LoVo (cell line): ENCODE measurements at regions not wholly inside any gene's neighbourhood (a gene's known extent, or its start where the extent isn't known, plus 50 kb on each side); places are given as distances from the start of the nearest gene placed in this dataset.
"Not testable (repeated sequence)": the region's sequence is repeated elsewhere in the genome, so short reads cannot be mapped to it uniquely, and the experiment has no call there.

Experiments
- DNase-seq: peaks from one replicate; pipeline ENCODE4 v3.0.0-alpha.2; 2016; ENCODE audit warnings: low spot score

DNA sequence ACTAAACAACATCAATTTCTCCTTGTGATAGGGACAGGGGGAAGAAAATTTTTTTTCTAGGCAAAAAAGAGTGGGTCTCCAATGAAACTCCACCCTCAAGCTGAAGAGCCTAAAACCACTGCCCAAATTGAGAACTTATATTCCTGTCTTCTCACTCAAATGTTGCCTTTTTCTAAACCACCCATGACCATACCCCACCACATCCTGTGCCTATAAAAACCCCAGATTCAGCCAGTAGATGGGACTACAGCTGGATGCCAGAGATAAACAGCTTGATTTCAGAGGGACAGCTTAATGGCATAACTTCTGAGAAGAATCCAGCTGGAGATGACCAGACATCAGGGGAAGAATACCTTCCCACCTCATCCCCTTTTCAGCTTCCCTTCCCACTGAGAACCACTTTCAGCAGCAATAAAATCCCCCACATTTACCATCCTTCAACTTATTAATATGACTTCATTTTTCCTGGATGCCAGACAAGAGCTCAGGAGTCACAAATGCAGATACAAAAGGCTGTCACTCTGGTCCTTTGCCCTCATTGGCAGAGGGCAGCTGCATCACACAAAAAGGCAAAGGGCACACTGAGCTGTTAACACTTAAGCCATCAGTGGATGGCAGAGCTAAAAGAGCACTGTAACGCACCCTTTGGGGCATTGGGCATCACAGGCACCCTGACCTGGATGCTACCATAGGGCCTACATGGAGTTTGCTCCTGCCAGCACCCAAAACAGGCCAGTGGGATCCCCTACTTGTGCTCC is 972.5 kb upstream of the CTNND2 start:
- no peak for DNase-seq

DNA sequence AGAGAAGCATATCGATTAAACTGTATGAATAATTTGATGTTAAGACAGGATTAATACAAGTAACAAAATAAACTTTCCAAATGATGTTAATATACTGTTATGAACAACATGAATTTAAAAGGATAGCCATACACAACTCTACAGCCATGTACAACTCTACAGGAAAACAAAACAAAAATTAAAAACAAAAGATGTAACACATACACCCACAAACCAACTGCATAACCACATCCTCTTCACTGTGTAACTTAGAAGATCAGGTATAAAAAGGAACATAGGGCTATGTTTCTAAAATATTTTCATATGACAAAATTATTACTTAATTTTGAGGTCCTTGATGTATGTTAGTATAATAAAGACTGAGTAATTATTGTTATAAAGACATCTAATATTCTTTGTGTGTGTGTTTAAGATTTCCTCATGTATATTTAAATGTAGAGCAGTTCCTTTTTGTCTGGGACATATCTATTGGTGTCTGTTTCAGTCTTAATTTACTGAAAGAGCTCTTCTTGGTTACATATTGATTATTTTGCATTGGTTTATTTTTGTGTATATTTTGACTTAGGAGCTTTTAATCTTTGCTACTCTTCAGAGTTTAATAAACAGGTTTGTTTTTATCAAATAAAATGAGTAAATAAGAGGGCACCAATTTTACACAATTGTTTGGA is 966.8 kb upstream of the CTNND2 start:
- DNase-seq: no peak

- DNase-seq: no peak
Observed at GRCh38 chr5:12865529-12865928, 961.3 kb upstream of the CTNND2 start.

- DNase-seq: no peak
Observed at GRCh38 chr5:12861886-12862654, 957.8 kb upstream of the CTNND2 start.

GRCh38 chr5:12856105-12856504 is 951.9 kb upstream of the CTNND2 start:
- not testable (repeated sequence) for DNase-seq

GRCh38 chr5:12854386-12854785 is 950.1 kb upstream of the CTNND2 start:
- no peak for DNase-seq

GRCh38 chr5:12851761-12852160 is 947.5 kb upstream of the CTNND2 start:
- DNase-seq: no peak

DNA sequence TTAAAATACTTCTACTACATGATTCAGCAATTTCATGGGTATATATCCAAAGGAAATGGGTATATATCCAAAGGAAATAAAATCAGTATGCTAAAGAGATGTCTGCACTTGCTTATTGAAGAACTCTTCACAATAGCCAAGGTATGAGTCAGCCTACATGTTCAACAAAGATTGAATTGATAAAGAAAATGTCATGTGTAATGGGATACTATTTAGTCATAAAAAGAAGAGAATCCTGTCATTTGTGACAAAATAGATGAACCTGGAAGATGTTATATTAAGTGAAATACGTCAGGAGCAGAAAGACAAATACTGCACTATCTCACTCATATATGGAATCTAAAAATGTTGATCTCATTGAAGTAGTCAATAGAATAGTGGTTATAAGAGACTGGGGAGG is 944.5 kb upstream of the CTNND2 start:
- no peak for DNase-seq

GRCh38 chr5:12845549-12846159 is 941.4 kb upstream of the CTNND2 start:
- DNase-seq: no peak

- no peak for DNase-seq
Observed at GRCh38 chr5:12840972-12841371, 936.7 kb upstream of the CTNND2 start.

DNA sequence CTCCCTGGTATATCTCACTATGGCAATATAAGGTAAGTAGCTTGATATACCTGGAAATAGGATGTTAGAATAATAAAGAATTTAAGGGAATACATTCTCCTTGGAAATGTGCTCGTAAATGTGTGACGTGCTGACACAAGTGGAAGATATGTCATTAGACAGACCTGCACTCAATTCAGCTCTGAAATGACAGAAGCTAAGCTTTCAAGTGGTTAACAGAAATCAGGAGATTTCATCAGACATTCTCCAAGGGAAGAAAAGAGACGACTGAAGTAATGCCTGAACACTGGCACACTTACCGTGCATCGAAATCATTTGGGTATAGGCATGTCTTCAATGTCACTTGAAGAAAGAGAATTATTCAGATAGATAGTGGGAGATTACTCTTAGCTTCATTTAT is 933.3 kb upstream of the CTNND2 start:
- DNase-seq: no peak

DNA sequence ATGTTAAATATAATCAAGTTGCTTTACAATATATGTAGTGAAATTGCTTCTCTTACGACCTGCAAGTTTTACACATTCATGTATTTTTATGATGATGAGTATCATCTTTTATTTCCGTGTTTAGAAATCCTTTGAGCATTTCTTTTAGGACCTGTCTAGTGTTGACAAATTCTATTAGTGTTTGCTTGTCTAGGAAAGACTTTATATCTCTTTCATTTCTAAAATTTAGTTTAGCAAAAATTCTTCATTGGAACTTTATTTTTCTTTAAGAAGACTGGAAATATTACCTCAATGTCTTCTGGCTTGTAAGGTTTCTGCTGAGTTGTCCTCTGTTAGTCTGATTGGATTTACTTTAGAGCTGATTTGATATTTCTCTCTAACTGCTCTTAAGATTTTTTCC is 920.9 kb upstream of the CTNND2 start:
- DNase-seq: no peak

DNA sequence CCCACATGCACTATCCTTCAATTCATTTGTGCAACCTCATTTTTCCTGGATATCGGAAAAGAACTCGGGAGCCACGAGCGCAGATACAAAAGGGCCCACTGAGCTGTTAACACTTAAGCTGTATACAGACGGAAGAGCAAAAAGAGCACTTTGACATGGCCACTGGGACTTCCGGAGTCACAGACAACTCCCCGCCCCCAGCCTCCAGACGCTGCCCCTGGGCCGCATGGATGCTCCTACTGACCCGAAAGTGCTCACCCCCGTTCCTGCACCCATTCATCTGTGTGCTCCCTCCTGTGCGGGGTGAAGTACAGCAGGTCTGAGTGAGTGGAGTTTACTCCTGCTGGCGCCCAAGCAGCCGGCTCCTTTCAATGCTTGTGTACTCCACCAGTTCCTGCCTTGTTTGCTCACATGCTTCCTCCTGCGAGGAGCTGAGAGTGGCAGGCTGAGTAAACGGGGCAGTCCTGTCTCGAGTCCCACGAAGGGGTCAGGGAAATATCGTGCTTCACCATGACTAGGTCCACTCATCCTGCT is 901.0 kb upstream of the CTNND2 start:
- no peak for DNase-seq

DNA sequence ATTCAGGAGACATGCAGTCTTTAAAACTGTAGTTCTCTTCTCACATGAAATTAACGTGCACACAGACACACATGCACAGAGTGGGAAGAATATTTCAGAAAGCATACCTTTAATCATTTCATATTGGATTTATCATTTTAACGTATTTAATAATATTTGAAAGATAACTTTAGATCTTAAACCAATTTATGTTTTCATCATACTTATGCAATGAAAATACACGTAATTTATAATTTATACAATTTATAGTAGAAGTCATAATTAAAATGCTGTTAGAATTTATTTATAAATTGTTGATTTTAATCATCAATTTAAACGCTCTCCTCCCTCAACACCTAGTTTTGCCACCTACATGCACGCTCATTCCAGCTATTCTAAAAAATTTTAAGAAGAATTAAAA is 894.9 kb upstream of the CTNND2 start:
- DNase-seq: no peak

DNA sequence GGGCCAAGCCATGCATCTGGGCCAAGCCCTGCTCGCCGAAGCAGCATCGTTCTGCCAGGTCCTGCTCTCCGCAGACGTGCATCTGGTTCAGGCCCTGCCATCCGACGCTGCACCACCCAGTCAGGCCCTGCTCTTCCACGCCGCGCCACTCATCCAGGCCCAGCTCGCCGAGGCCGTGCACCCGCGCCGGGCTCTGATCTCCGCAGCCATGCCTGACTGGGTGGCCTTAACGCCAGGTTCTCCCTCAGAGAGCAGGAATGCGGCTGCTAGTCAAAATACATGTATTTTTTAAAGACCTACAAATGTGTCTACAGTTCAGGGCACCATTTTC is 891.1 kb upstream of the CTNND2 start:
- no peak for DNase-seq

- DNase-seq: no peak
Observed at GRCh38 chr5:12794476-12795332, 890.5 kb upstream of the CTNND2 start.

DNA sequence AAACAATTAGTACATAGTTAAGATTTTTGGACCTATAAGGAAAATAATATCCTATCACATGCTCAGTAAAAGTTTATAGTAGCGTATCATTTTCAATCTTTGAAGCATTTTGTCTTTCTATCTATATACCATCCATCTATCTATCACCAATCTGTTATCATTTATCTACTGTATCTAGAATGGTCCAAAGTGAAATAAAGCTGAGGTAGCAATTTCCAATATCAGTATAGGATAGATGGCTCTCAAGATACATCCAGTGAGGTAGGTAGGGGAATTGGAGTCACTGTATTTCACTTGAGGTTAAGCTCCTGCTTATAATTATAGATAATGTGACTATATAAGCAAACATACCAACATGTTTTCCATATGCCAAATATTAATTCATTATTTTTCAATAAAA is 889.1 kb upstream of the CTNND2 start:
- DNase-seq: no peak

DNA sequence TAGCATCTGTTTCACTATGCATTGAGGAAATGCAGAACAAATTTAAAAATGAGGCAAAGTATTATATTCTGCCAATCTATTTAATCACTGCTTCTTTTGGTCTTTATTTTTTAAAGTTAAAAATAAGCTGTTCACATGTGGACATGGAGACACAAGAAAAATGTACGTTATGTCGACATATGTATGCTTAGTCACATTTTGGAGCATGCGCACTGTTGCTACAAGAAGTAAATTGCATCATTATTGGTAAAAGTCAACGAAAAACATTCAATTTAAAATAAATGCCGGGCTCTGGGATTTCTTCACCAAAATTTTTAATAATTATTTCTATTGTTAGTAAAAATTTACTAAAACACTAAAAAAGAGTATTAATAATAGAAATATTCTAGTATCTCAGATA is 876.3 kb upstream of the CTNND2 start:
- DNase-seq: no peak

GRCh38 chr5:12777342-12777741 is 873.1 kb upstream of the CTNND2 start:
- no peak for DNase-seq

- DNase-seq: no peak
Observed at GRCh38 chr5:12772276-12772675, 868.0 kb upstream of the CTNND2 start.

GRCh38 chr5:12759377-12759776 is 855.1 kb upstream of the CTNND2 start:
- DNase-seq: no peak

DNA sequence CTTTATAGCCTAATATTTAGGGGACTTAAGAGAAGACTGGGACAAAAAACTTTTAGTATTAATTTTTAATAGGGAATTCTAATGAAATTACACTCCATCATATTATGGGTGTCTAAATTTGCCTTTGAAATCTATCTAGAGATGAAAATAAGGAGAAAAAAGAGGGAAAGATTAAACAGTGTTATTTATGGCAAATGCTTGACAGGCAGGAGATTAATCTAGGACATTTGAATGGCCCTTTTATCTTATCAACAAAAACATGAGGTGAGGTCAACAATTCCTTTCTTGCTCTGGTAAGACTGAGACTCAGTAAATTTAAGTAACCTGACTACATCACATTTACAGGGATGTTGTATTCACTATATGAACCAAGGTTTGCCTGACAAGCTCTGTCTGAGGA is 852.8 kb upstream of the CTNND2 start:
- DNase-seq: no peak
